Renal cortex interstitium (tissue), 11 donors: ENCODE measurements at regions not wholly inside any gene's neighbourhood (a gene's known extent, or its start where the extent isn't known, plus 50 kb on each side); places are given as distances from the start of the nearest gene placed in this dataset.
"Not testable (repeated sequence)": the region's sequence is repeated elsewhere in the genome, so short reads cannot be mapped to it uniquely, and the experiment has no call there.

Experiments used
- DNase-seq, 11 donors: peaks; one replicate each; pipeline ENCODE4 v3.0.0-alpha.2; 2013; ENCODE audit warnings: low read depth in 9 of 11, low spot score in 4 of 11; ENCODE audit errors: extremely low read depth in 1 of 11

GRCh38 chr6:112401083-112401482, 54.0 kb downstream of the RFPL4B start:
- no peak for DNase-seq

- DNase-seq = peak in 1 of 11 donors; percentile 21
These were observed 60.0 kb downstream of the RFPL4B start for GRCh38 chr6:112407101-112407590.

GRCh38 chr6:112408522-112408921, 61.4 kb downstream of the RFPL4B start:
- no peak for DNase-seq

- no peak for DNase-seq
These were observed 62.2 kb downstream of the RFPL4B start for GRCh38 chr6:112409311-112409710.

GRCh38 chr6:112413780-112414179, 66.7 kb downstream of the RFPL4B start:
- no peak for DNase-seq

GRCh38 chr6:112415366-112415765, 68.2 kb downstream of the RFPL4B start:
- DNase-seq = no peak

- no peak for DNase-seq
These were observed 69.7 kb downstream of the RFPL4B start for GRCh38 chr6:112416866-112417265.

GRCh38 chr6:112427011-112427410, 79.9 kb downstream of the RFPL4B start:
- not testable (repeated sequence) for DNase-seq

- DNase-seq = no peak
These were observed 80.4 kb downstream of the RFPL4B start for GRCh38 chr6:112427499-112427898.

- no peak for DNase-seq
These were observed 81.3 kb downstream of the RFPL4B start for GRCh38 chr6:112428477-112428876.

- DNase-seq = no peak
These were observed 82.1 kb downstream of the RFPL4B start for GRCh38 chr6:112429226-112429625.

- DNase-seq = no peak
These were observed 84.7 kb downstream of the RFPL4B start for GRCh38 chr6:112431803-112432202.

GRCh38 chr6:112432853-112433252, 85.7 kb downstream of the RFPL4B start:
- DNase-seq = no peak

- no peak for DNase-seq
These were observed 86.3 kb downstream of the RFPL4B start for GRCh38 chr6:112433457-112433856.

- no peak for DNase-seq
These were observed 87.8 kb downstream of the RFPL4B start for GRCh38 chr6:112434896-112435435.

GRCh38 chr6:112437058-112437457, 89.9 kb downstream of the RFPL4B start:
- DNase-seq = no peak

- no peak for DNase-seq
These were observed 91.9 kb downstream of the RFPL4B start for GRCh38 chr6:112439010-112439409.

- no peak for DNase-seq
These were observed 92.3 kb downstream of the RFPL4B start for GRCh38 chr6:112439432-112439831.

GRCh38 chr6:112441607-112442006, 94.5 kb downstream of the RFPL4B start:
- DNase-seq = no peak

- DNase-seq = peak in 2 of 11 donors; percentile 11 to 18
These were observed 96.3 kb downstream of the RFPL4B start for GRCh38 chr6:112443179-112444065.
